WTC11 (cell line): ENCODE measurements at regions not wholly inside any gene's neighbourhood (a gene's known extent, or its start where the extent isn't known, plus 50 kb on each side); places are given as distances from the start of the nearest gene placed in this dataset.

Experiments used
- ATAC-seq: fragments of 200-7000 bp; cut with Tn5 transposase; 2 replicates; pipeline ENCODE4 v1.10.0; 2021; ENCODE audit warnings: mild to moderate bottlenecking, moderate library complexity
- CTCF ChIA-PET: fragments of 300-600 bp; sonication (Branson Sonifier 250); formaldehyde crosslinking; loops from one replicate; lab custom pipeline; 2021; ENCODE audit warnings: antibody characterized with exemption; lab: Charles Lee
- POLR2A ChIA-PET: fragments of 350-600 bp; sonication (Branson Sonifier 250); formaldehyde crosslinking; loops from one replicate; lab custom pipeline; 2021; ENCODE audit warnings: antibody characterized with exemption; lab: Charles Lee
- DNase-seq: peaks from one replicate; pipeline ENCODE4 v3.0.0; 2021; ENCODE audit warnings: low spot score
- H3K27ac Mint-ChIP-seq: 2 replicates; pipeline ENCODE4 v1.8.0; 2021; ENCODE audit warnings: mixed read lengths
- H3K27me3 Mint-ChIP-seq: 2 replicates; pipeline ENCODE4 v1.8.0; 2021; ENCODE audit warnings: low read depth, mild to moderate bottlenecking, moderate library complexity, mixed read lengths
- H3K36me3 Mint-ChIP-seq: 2 replicates; pipeline ENCODE4 v1.8.0; 2021; ENCODE audit warnings: mixed read lengths
- H3K4me1 Mint-ChIP-seq: 2 replicates; pipeline ENCODE4 v1.8.0; 2022; ENCODE audit warnings: mixed read lengths
- H3K4me3 Mint-ChIP-seq: 2 replicates; pipeline ENCODE4 v1.8.0; 2021; ENCODE audit warnings: mild to moderate bottlenecking, moderate library complexity, mixed read lengths
- H3K9me3 Mint-ChIP-seq: 2 replicates; pipeline ENCODE4 v1.8.0; 2021; ENCODE audit warnings: mixed read lengths
- ATF1 ChIP-seq: sonication (generic); formaldehyde crosslinking; IDR thresholded peaks from 2 replicates; pipeline ENCODE4 v1.8.1; 2023; ENCODE audit warnings: mild to moderate bottlenecking, moderate library complexity, missing genetic modification reagents
- CREB1 ChIP-seq: sonication (generic); formaldehyde crosslinking; IDR thresholded peaks from 2 replicates; pipeline ENCODE4 v1.8.0; 2023; ENCODE audit warnings: mild to moderate bottlenecking, missing genetic modification reagents
- E2F1 ChIP-seq: sonication (generic); formaldehyde crosslinking; IDR thresholded peaks from 2 replicates; pipeline ENCODE4 v1.8.0; 2022; ENCODE audit warnings: mild to moderate bottlenecking, missing genetic modification reagents
- FOXK1 ChIP-seq: sonication (generic); formaldehyde crosslinking; IDR thresholded peaks from 2 replicates; pipeline ENCODE4 v1.8.0; 2022; ENCODE audit warnings: mild to moderate bottlenecking, moderate library complexity, missing genetic modification reagents
- FOXP1 ChIP-seq: sonication (generic); formaldehyde crosslinking; IDR thresholded peaks from 2 replicates; pipeline ENCODE4 v1.8.0; 2022; ENCODE audit warnings: missing genetic modification reagents, mild to moderate bottlenecking, moderate library complexity, borderline replicate concordance
- GRHL2 ChIP-seq: fragments of 250-450 bp; sonication (Bioruptor Pico); IDR thresholded peaks from 2 replicates; pipeline ENCODE4 v1.8.0; 2022; ENCODE audit warnings: mild to moderate bottlenecking, moderate library complexity; ENCODE audit not compliant: insufficient replicate concordance, severe bottlenecking
- IRF1 ChIP-seq: sonication (generic); formaldehyde crosslinking; IDR thresholded peaks from 2 replicates; pipeline ENCODE4 v1.8.0; 2023; ENCODE audit warnings: missing genetic modification reagents
- NFE2L1 ChIP-seq: sonication (generic); formaldehyde crosslinking; IDR thresholded peaks from 2 replicates; pipeline ENCODE4 v1.8.1; 2023; ENCODE audit warnings: missing genetic modification reagents
- NR1H2 ChIP-seq: sonication (generic); formaldehyde crosslinking; IDR thresholded peaks from 2 replicates; pipeline ENCODE4 v1.9.0; 2021; ENCODE audit warnings: mild to moderate bottlenecking, moderate library complexity, missing genetic modification reagents
- OVOL2 ChIP-seq: fragments of 250-450 bp; sonication (Bioruptor Pico); IDR thresholded peaks from 2 replicates; pipeline ENCODE4 v1.9.0; 2021; ENCODE audit warnings: mild to moderate bottlenecking, borderline replicate concordance
- RELA ChIP-seq: sonication (generic); formaldehyde crosslinking; IDR thresholded peaks from 2 replicates; pipeline ENCODE4 v1.8.1; 2022; ENCODE audit warnings: missing genetic modification reagents, mild to moderate bottlenecking, borderline replicate concordance
- SMAD3 ChIP-seq: sonication (generic); formaldehyde crosslinking; IDR thresholded peaks from 2 replicates; pipeline ENCODE4 v1.8.0; 2022; ENCODE audit warnings: missing genetic modification reagents, mild to moderate bottlenecking, borderline replicate concordance
- ZBTB43 ChIP-seq: sonication (generic); formaldehyde crosslinking; IDR thresholded peaks from 2 replicates; pipeline ENCODE4 v1.8.1; 2023; ENCODE audit warnings: mild to moderate bottlenecking, missing genetic modification reagents
- ZNF396 ChIP-seq: fragments of 250-450 bp; sonication (Bioruptor Pico); IDR thresholded peaks from 2 replicates; pipeline ENCODE4 v1.8.0; 2021; ENCODE audit warnings: mild to moderate bottlenecking, moderate library complexity, borderline replicate concordance
- TF ChIP-seq, protein P1 (sequence below): sonication (generic); formaldehyde crosslinking; IDR thresholded peaks from 2 replicates; pipeline ENCODE4 v1.8.1; 2023; ENCODE audit warnings: mild to moderate bottlenecking, missing genetic modification reagents
- TF ChIP-seq, protein P2 (sequence below): sonication (generic); formaldehyde crosslinking; IDR thresholded peaks from 2 replicates; pipeline ENCODE4 v1.8.1; 2023; ENCODE audit warnings: mild to moderate bottlenecking, moderate library complexity, missing genetic modification reagents
- TF ChIP-seq, protein P3 (sequence below): sonication (generic); formaldehyde crosslinking; IDR thresholded peaks from 2 replicates; pipeline ENCODE4 v1.8.1; 2023; ENCODE audit warnings: mild to moderate bottlenecking, missing genetic modification reagents, moderate library complexity
- TF ChIP-seq, protein P4 (sequence below): fragments of 200-600 bp; IDR thresholded peaks from 2 replicates; pipeline ENCODE4 v1.8.0; 2022; ENCODE audit warnings: antibody characterized with exemption

DNA sequence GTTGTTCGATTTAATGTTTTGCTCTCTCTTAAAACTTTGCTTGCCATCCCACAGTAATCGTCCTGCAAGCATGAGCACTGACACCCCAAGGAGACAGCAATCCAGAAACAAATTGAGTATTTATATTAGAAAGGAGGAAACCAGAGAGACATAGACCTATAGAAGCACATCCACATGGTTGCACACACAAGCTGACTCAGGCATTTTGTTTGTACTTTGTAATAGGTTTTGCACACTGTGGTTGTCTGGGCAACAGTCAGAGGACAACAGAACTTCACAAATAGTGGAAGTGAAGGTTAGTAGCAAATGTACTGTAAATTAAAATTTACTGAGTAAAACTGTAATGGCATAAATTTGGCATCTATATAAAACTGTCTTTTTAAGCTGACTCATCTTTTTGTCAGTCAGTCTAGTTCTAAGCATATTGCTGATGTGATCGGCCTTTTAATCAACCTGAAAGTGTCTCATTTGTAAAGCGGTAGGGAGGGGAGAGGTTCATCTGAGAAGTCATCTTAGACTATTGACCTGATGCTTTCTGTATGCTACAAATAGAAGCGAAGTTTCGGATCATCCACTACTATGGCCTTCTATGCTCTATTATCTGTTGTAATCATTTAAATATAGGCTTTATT, 1624.7 kb downstream of the ARAP2 start:
- ATAC-seq (no peak), DNase-seq (no peak)
- Mint-ChIP-seq H3K9me3 (peaks cover 7% of the 10 kb centered on the region; the same call in 1 of the 2 replicates), H3K27ac (no peak overlapping the region; the same call in 1 of the 2 replicates), H3K36me3 (no peaks in the 10 kb centered on the region), H3K4me1 (peaks cover 17% of the 10 kb centered on the region), H3K4me3 (no peak overlapping the region), H3K27me3 (no peaks in the 10 kb centered on the region)
- ChIA-PET POLR2A (no interaction called here), CTCF (no interaction called here)
- TF ChIP-seq ATF1 (CRISPR knock-in tag) (no peak), FOXP1 (CRISPR knock-in tag) (no peak), CREB1 (CRISPR knock-in tag) (no peak), ZNF396 (CRISPR knock-in tag) (no peak)
- TF ChIP-seq, protein P1, sequence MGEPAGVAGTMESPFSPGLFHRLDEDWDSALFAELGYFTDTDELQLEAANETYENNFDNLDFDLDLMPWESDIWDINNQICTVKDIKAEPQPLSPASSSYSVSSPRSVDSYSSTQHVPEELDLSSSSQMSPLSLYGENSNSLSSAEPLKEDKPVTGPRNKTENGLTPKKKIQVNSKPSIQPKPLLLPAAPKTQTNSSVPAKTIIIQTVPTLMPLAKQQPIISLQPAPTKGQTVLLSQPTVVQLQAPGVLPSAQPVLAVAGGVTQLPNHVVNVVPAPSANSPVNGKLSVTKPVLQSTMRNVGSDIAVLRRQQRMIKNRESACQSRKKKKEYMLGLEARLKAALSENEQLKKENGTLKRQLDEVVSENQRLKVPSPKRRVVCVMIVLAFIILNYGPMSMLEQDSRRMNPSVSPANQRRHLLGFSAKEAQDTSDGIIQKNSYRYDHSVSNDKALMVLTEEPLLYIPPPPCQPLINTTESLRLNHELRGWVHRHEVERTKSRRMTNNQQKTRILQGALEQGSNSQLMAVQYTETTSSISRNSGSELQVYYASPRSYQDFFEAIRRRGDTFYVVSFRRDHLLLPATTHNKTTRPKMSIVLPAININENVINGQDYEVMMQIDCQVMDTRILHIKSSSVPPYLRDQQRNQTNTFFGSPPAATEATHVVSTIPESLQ, result no peak
- TF ChIP-seq, all 79 proteins: peak for 0

DNA sequence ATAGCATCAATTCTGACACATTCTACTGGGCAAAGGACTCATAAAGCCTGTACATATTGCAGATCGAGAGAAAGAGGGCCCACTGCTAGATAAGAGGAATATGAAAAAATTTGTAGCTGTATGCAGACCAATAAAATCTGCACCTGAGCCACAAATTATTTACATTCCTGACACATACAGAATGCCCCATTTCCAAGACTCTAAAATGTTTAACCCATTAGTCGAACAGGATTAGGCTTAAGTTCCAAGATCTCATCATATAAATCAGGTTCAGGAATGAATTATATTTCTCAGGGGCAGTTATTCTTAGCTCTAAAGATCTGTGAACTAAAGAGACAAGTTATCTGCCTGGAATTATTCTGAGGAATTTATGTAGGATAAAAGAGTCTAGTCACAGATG, 1615.8 kb downstream of the ARAP2 start:
- Mint-ChIP-seq H3K9me3 (peaks cover 9% of the 10 kb centered on the region), H3K36me3 (no peaks in the 10 kb centered on the region), H3K27me3 (no peaks in the 10 kb centered on the region), H3K4me1 (no peaks in the 10 kb centered on the region), H3K27ac (no peak overlapping the region), H3K4me3 (no peak overlapping the region)
- ChIA-PET POLR2A (no interaction called here), CTCF (no interaction called here)
- ATAC-seq, result no peak
- no peak for TF ChIP-seq SMAD3 (CRISPR knock-in tag)
- TF ChIP-seq GRHL2 (CRISPR knock-in tag), result no peak
- no peak for TF ChIP-seq NR1H2 (CRISPR knock-in tag)
- TF ChIP-seq, protein P2, sequence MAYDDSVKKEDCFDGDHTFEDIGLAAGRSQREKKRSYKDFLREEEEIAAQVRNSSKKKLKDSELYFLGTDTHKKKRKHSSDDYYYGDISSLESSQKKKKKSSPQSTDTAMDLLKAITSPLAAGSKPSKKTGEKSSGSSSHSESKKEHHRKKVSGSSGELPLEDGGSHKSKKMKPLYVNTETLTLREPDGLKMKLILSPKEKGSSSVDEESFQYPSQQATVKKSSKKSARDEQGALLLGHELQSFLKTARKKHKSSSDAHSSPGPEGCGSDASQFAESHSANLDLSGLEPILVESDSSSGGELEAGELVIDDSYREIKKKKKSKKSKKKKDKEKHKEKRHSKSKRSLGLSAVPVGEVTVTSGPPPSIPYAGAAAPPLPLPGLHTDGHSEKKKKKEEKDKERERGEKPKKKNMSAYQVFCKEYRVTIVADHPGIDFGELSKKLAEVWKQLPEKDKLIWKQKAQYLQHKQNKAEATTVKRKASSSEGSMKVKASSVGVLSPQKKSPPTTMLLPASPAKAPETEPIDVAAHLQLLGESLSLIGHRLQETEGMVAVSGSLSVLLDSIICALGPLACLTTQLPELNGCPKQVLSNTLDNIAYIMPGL (CRISPR knock-in tag), result no peak
- TF ChIP-seq NFE2L1 (CRISPR knock-in tag), result no peak
- TF ChIP-seq, protein P3, sequence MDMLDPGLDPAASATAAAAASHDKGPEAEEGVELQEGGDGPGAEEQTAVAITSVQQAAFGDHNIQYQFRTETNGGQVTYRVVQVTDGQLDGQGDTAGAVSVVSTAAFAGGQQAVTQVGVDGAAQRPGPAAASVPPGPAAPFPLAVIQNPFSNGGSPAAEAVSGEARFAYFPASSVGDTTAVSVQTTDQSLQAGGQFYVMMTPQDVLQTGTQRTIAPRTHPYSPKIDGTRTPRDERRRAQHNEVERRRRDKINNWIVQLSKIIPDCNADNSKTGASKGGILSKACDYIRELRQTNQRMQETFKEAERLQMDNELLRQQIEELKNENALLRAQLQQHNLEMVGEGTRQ (CRISPR knock-in tag), result no peak
- TF ChIP-seq, protein P4, sequence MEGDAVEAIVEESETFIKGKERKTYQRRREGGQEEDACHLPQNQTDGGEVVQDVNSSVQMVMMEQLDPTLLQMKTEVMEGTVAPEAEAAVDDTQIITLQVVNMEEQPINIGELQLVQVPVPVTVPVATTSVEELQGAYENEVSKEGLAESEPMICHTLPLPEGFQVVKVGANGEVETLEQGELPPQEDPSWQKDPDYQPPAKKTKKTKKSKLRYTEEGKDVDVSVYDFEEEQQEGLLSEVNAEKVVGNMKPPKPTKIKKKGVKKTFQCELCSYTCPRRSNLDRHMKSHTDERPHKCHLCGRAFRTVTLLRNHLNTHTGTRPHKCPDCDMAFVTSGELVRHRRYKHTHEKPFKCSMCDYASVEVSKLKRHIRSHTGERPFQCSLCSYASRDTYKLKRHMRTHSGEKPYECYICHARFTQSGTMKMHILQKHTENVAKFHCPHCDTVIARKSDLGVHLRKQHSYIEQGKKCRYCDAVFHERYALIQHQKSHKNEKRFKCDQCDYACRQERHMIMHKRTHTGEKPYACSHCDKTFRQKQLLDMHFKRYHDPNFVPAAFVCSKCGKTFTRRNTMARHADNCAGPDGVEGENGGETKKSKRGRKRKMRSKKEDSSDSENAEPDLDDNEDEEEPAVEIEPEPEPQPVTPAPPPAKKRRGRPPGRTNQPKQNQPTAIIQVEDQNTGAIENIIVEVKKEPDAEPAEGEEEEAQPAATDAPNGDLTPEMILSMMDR, result no peak
- no peak for TF ChIP-seq E2F1
- TF ChIP-seq IRF1, result no peak
- TF ChIP-seq ZBTB43, result no peak
- no peak for TF ChIP-seq OVOL2 (CRISPR knock-in tag)
- TF ChIP-seq FOXK1 (CRISPR knock-in tag), result no peak
- no peak for TF ChIP-seq ZNF396 (CRISPR knock-in tag)
- TF ChIP-seq RELA (CRISPR knock-in tag), result no peak
- no peak for DNase-seq
